HG03103 (cell line): ENCODE measurements at regions not wholly inside any gene's neighbourhood (a gene's known extent, or its start where the extent isn't known, plus 50 kb on each side); places are given as distances from the start of the nearest gene placed in this dataset.

ENCODE experiments used
- ATAC-seq: cut with Tn5 transposase; IDR thresholded peaks from one replicate; pipeline ENCODE4 v1.9.1; 2021; ENCODE audit warnings: low read depth; ENCODE audit not compliant: unreplicated experiment

DNA sequence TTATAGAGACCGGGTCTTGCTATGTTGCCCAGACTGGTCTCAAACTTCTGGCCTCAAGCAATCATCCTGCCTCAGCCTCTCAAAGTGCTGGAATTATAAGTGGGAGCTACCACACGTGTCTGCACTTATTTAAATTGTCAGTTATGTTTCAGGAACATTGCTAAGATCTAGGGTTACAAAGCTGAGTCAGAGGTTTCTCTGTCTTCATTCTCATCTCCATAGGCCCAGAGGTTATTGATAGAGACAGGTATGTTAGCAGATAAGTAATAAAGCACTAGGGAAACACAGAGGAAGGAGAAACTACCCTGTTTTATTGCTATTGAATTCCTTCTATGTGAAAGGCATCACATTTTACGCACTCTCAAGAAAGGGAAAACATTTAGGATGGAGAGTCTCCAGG is 214.1 kb downstream of the REEP3 start:
- no peak for ATAC-seq

DNA sequence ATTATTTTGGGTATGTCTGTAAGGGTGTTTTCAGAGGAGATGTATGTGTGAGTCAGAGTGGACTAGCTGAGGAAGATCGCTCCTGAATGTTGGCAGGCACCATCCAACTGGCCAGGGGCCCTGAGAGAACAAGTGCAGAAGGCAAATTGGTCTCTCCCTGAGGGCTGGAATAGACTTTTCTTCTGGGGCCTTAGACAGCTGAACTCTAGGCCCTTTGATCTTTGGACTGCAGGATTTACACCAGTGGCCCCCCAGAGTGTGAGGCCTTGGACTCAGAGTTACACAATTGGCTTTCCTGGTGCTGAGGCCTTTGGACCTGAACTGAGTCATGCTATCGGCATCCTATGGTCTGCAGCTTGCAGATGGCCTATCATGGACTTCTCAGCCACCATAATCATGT is 217.2 kb downstream of the REEP3 start:
- no peak for ATAC-seq

DNA sequence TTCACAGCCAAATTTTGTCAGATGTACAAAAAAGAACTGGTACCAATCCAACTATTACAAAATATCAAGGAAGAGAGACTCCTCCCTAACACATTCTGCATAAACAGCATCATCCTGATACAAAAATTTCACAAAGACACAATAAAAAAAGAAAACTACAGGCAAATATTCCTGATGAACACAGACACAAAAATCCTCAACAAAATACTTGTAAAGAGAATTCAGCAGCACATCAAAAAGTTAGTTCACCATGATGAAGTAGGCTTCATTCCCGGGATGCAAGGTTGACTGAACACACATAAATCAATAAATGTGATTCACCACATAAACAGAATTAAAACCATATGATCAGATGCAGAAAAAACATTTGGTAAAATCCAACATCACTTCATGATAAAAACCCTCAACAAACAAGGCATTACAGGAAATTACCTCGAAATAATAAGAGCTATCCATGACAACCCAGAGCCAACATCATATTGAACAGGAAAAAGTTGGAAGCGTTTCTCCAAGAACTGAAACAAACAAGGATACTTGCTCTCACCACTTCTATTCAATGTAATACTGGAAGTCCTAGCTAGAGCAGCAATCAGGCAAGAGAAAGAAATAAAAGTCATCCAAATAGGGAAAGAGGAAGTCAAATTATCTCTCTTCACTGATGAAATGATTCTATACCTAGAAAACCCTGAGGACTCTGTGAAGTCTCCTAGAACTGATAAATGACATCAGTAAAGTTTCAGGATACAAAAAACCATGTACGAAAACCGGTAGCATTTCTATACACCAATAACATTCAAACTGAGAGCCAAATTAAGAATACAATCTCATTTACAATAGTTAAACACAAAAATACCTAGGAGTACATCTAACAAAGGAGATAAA is 223.1 kb downstream of the REEP3 start:
- ATAC-seq, result no peak

DNA sequence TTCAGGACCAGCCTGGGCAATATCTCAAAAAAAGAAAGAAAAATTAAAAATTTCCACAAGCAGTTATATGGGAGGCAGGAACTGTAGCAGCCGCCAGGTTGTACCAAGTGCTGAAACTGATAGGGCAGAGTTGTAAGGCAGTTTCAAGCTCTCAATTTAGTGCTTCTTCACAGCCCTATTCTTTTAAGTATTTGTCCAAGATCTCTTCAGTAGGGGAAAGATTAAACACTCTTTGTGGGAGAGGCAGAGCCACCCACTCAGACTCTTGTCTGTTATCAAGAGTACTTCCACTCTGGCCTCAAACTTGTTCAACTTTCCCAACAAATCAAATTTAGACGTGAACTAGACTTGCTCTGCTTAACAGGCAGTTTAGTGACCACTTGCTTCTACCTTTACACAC is 228.7 kb downstream of the REEP3 start:
- ATAC-seq, result no peak

DNA sequence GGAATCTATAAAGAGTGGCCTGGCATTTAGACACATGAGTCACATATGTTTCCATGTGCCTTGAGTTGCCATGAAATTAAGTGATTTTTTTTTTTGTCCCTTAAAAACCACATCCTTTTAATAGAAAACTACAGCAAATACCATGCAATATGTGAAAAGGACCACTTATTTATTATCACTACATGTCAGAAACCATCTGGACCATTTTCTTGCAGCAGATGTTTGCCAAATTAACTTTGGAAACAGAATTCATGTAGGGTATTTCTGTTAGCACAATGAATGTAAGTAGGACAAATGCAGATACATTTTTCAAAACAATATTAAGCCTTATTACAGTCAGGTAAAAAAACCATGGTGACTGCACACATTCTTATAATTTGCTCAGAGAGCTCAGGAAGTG is 230.6 kb downstream of the REEP3 start:
- no peak for ATAC-seq

DNA sequence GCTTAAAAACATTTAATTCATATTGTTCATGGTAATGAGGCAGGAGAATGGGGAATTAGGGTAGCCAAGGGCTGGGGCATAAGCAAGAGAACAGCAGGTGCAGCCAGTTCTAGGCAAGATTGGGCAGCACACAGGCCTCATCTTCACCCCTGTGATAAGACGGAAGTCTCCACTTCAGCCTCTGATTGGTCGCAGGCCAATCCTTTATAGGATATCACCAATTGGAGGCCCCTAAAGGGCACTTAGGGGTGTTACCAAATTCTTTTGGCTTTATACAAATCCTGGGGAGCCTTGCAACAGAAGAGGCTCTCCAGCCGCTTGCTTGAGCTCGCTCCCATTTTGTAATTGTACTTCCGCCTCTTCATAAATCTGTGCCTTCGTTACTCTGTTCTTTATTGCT is 231.1 kb downstream of the REEP3 start:
- ATAC-seq, result no peak

DNA sequence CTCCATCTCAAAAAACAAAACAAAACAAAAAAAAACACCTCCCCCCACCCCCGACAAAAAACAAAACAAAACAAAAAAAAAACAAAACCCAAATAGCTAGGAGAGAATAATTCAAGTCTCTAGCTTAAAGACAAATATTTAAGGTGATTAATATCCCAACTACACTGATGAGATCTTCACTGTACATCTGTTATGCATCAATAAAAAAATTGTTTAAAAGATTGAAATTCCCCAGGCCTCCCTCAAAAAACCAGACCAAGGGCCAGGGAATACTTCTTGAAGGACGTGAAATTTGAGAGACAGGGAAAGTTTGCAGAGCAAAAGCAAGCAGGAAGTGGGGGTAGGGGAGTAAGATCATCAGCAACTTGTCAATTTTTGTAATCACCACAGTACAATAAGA is 232.6 kb downstream of the REEP3 start:
- no peak for ATAC-seq

DNA sequence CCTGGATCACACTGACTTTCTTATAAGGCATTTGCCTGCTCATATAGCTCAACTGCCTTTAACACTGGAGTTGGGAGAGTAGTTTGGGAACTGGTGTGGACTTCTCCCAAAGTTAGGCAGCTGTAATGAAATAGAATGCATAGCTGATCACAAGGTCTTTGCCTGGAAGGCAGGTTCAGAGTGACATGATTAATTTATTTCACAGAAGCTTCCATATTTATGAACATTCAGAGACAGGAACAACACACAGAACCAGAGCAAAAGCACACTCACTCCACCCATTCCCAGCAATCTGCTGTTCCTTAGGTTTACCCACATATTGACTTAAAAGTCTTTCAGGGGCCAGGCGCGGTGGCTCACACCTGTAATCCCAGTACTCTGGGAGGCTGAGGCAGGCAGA is 234.2 kb downstream of the REEP3 start:
- no peak for ATAC-seq

DNA sequence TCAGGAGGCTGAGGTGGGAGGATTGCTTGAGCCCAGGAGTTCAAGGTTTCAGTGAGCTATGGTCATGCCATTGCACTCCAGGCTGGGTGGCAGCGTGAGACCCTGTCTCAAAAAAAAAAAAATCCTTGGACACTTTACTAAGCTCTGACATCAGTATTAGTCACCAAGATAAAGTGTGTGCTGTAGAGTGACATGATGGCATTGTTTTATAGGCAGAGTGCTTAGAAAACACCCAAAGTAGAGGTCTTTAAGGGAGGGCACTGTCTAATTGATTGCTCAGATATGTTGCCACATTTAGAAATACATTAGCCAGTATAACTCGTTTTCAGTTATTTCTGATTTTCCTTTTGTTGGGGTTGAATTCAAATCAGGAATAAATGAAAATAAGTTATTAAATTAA is 235.9 kb downstream of the REEP3 start:
- ATAC-seq, result no peak

DNA sequence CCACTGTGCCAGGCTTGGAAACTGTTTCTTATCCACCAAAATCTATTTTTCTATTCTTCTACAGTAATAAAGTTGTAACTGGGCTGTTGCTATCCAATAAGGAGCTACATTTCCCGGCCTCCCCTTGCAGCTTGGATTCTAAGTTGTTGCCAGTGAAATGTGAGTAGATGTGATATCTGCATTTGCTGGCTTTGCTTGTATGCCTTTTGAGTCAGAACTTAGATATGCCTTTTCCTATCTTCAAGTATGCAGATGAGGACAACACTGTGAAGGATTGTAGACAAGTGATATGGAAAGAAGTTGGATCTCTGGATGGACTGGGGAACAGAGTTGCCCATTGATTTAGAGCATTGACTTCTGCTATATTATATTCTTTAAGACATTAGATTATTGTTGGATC is 236.9 kb downstream of the REEP3 start:
- ATAC-seq, result no peak

DNA sequence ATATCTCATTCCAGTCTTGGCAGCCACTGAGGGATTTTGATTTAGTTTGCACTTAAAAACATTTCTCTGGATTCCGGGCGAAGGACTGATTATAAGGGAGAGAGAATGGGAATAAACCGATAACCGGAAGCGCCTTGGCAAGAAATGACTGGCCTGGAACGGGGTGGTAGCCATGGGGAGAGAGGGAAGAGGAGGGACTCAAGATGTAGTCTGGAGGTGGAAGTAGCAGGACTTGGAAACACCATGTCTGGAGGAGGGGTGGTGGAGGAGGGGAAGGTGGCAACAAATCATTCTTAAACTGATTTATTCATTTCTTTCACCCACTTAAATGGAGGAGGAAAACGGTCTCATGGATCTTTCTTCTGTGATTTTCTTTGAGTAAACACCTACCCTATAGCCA is 238.1 kb downstream of the REEP3 start:
- ATAC-seq, result no peak

DNA sequence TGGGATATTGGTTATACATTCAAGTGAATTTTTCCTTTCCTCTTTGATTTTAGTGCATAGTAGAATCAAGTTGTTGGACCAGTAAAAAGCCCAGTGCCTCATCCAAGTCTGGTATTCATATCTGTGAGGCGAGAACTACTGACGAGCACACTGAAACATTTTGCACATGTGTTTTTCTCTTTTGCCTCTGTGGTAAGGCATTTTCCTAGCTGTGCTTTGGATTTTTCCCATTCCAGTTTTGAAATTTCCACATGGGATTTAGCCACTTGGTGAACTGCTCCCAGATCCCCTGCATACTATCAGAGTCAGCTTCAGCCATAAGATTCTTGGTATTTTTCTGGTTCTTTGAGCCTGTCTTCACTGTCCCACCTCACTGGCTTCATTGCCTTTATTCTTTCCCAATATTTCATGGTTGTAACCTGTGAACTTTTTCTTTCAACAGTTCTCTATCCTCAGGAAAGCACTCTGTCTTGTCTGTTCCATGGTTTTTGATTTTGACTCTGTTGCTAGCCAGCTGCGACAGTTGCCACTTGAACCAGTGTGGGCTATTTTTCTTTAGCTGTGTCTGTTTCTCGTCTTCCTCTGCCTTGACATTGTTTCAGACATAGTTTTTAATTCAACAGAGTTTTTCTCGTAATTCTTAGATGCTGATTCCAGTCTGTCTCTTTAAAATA is 239.0 kb downstream of the REEP3 start:
- ATAC-seq, result no peak

DNA sequence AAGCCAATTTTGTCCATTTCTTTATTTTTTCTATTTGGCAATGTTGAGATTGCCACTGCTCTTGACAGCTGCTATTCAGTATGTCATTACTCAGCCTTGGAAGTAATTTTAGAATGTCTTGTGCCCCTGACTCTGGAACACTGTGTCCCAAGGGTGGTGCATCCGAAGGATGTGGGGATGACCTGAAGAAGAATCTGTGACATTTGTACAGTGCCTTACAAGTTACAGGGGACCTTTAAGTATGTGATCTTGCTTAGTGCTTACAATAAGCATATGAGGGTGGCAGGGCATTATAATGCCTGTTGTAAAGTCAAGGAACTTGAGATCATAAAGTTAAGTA is 239.5 kb downstream of the REEP3 start:
- ATAC-seq, result no peak

DNA sequence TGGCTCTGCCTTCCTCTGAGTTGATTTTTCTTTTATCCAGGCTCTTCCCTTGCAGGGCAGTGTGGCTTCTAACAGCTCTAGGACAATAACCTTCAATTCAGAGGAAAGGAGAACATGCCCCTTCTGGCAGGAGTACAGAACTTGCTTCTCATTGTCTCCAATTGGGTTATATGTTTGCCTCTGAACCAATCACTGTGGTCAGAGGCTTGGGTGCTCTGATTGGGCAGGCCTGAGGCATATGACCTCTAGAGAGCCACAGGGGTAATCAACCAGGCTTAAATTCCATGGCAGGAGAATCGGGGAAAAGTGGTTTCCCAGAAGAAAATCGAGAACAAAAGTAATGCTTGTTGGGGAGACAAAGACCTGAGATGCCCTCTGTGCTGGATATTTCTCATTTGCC is 240.0 kb downstream of the REEP3 start:
- ATAC-seq, result no peak

DNA sequence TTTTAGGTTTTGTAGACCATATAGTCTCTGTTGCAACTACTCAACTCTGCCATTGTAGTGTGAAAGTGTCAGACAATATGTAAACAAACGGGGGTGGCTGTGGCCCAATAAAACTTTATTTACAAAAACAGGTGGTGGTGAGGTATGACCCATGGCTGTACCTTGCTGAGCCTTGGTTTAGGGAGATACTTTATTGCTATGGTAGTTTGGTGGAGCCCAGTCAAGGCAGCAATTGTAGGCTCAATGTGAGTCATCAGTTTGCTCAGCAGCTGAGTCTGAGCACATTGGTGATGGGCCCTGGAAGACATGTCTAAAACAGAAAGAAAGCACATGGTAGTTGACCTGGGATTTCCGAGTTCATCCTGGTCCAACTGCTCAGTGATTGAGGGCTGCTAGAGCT is 242.5 kb downstream of the REEP3 start:
- ATAC-seq, result no peak

DNA sequence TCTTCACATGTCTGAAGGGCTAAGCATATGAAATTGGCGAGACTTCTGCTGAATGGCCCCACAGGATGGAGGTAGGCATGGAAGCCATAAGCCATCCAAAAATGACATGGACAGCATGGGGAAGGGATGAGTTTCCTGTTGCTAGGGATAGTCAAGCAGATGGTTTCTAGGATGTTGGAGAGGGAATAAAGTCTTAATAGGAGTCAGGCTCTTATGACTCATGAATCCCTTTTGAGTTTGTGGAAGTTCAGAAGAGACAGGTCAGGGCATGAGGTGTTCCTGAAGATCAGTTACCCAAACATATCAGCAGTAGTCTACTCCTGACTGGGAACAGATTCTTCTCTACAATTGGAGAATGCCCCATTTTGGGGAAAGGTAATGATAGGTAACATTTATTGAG is 243.9 kb downstream of the REEP3 start:
- no peak for ATAC-seq

DNA sequence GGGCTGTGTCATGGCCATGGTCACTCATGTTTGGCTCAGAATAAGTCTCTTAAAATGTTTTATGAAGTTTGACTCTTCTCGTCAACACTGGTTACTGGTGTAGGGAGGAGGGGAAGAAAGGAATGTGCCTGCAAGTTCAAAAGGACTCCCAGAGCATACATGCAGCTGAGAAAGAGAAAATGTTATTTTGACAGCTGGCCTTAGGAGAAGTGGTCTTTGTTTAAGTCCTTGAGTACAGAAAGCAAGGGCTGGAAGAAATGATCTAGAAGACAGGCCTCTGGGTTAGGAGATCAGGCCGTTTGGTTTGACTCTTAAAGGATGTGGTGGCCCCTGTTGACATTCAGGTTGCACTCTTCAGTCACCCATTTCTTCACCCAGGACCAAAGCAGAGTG is 245.5 kb downstream of the REEP3 start:
- no peak for ATAC-seq

DNA sequence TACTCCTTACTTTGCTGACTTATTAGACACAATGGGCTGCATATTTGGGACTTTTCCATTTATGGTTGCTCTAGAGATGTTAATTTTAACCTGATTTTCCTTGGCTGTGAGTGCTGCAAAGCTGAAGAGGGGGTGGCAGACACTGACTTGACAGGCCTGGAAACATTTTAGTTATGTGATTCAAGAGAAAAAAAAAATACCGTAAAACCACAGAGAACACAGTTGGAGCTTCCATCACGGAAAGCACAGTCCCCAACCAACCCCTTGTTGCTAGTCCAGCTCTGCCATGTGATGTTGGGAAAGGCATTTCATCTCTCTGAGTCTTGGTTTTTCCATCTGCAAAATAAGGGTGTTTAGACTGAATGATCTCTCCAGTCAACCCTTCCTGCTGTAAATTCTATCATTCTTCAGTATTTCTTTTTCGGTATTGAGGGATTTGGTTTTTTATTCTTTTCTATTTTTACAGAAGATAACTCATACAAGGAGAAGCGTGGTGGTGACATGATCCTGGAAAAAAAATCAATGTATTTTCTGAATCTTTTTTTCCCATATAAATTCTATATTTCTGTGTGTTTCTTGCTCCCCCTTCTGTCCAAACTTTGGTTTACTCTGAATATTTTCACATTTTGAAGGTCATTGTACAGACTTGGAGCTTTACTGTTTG is 246.1 kb downstream of the REEP3 start:
- ATAC-seq, result no peak

DNA sequence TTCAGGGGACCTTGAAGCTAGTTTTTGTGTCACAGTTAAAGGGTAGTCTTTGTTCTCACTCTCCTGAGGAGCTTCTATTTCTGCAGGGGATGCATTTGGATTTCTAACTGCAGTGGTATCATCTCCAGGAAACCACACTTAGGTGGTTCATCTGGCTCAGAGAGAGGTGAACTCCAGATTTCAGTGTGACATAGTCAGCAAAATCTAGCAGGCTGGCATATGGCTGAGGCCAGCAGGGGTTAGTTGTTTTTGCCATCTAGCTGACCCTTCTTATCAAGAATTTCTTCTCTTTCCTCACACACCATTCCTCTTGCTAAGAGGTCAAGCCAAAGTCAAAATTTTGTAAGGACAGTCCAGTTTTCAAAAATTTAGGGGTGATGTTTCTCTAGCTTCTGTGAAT is 248.2 kb downstream of the REEP3 start:
- ATAC-seq, result no peak

DNA sequence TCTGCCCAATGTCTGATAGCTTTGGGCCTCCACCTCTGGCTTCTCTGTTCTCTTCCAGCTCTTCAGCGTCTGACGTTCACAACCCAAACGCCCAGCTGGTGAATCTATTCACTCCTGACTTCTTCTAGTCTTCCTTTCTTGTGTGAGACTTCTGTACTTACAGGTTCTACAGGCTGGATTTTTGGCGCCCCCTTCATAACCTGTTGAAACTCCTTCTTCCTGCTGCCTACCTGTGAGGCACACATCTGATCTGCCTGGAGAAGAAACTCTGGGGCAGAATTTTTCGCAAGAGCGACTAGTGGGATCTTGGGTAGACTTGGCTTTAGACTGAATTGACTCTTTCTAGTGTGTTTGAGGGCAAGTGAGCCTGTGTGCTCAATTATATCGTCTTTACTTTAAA is 249.3 kb downstream of the REEP3 start:
- ATAC-seq, result no peak

DNA sequence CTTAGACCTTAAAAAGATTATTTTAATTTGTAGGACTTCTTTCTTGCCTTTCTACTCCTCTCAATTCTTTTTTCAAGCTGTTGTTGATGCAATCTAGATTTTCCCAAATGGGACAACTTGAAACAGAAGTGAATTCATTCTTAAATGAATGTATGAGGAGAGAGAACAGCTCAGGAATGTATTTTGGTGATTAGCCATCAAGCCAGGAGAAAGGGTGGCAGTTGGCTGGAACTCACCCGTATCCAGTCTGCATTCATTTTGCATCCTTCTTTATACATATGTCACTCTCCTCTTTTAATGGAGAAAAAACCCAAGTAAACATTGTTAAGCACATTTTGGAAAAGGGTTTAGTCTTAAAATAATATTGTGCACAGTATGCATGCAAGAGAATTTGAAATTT is 251.3 kb downstream of the REEP3 start:
- ATAC-seq, result no peak

DNA sequence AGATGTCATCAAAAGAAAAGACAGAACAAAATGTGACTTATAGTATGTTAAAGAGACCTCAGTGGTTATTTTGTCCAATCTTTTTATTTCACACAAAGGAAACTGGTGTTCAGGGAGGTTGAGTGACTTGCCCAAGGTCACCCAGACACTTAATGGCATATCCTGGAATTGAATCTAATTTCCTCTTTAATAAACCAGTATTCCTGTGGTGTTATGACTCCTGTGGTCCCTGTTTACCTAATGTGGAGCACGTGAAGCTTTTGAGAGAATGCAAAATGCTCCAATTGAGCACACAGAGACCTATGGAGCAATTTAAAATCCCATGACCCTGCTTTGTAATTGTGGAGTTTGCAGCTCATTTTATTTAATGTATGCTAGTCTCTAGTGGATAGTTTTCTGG is 251.9 kb downstream of the REEP3 start:
- no peak for ATAC-seq
